Stomach (tissue), 8 donors: ENCODE measurements at regions not wholly inside any gene's neighbourhood (a gene's known extent, or its start where the extent isn't known, plus 50 kb on each side); places are given as distances from the start of the nearest gene placed in this dataset.

Experiments used
- DNase-seq, 2 donors: peaks; one replicate each; pipeline versions ENCODE4 v3.0.0 to v3.0.0-alpha.2; 2013 to 2019
- H3K27ac ChIP-seq, 5 donors: fragments of 200-600 bp in 4 of 5; sonication (generic) in 4 of 5; one replicate each; pipeline ENCODE4 v1.5.1; 2013 to 2019; ENCODE audit warnings: mild to moderate bottlenecking in 1 of 5, moderate library complexity in 1 of 5
- H3K27me3 ChIP-seq, 3 donors: fragments of 200-600 bp; sonication (generic); one replicate each; pipeline ENCODE4 v1.5.1; 2017 to 2019; ENCODE audit warnings: mixed run types in 1 of 3
- H3K36me3 ChIP-seq, 4 donors: fragments of 200-600 bp; sonication (generic); 1 replicate in 3 of 4; 2 replicates in 1 of 4; pipeline ENCODE4 v1.5.1; 2016 to 2019
- H3K4me1 ChIP-seq, 4 donors: fragments of 200-600 bp; sonication (generic); one replicate each; pipeline ENCODE4 v1.5.1; 2016 to 2019
- H3K4me3 ChIP-seq, 4 donors: fragments of 200-600 bp; sonication (generic) in 3 of 4; one replicate each; pipeline ENCODE4 v1.5.1; 2016 to 2019; ENCODE audit warnings: mild to moderate bottlenecking in 1 of 4
- H3K9me3 ChIP-seq, 4 donors: fragments of 200-600 bp; sonication (generic); one replicate each; pipeline ENCODE4 v1.5.1; 2016 to 2019
- CTCF ChIP-seq, 7 experiments: fragments of 450-650 bp in 4 of 7; fragments of 200-600 bp in 3 of 7; sonication (generic) in 3 of 7; IDR thresholded peaks; one replicate each; pipeline ENCODE4 v1.5.1; 2016 to 2019; ENCODE audit warnings: antibody characterized with exemption in 7 of 7, control low read depth in 2 of 7, mild to moderate bottlenecking in 1 of 7
- EP300 ChIP-seq: sonication (generic); formaldehyde crosslinking; IDR thresholded peaks from one replicate; pipeline ENCODE4 v1.6.1; 2017; ENCODE audit warnings: antibody characterized with exemption
- POLR2A ChIP-seq, 4 donors: fragments of 450-650 bp; IDR thresholded peaks; one replicate each; pipeline ENCODE4 v1.6.1; 2016; ENCODE audit warnings: antibody characterized with exemption in 4 of 4, control low read depth in 2 of 4, mild to moderate bottlenecking in 1 of 4, moderate library complexity in 1 of 4
- POLR2AphosphoS5 ChIP-seq, 3 donors: sonication (generic); formaldehyde crosslinking; IDR thresholded peaks; one replicate each; pipeline ENCODE4 v1.6.1; 2016; ENCODE audit warnings: antibody characterized with exemption in 3 of 3
- WGBS, 5 donors: extraction: QIAGEN DNeasy Blood & Tissue Kit in 3 of 5; methylation state at CpG; one replicate each; pipeline versions ENCODE4 v1.1.5 to v1.1.7; 2013 to 2018; 5-methylcytosine and 5-hydroxymethylcytosine counted together
- intact Hi-C: fragments of 100-400 bp; cut with DNase I; formaldehyde crosslinking; loops from one replicate; pipeline ENCODE4 v1.15.1; 2023; ENCODE audit warnings: low total_unique reads
- donor health status: healthy with polysubstance abuse.
- donor health status: Bipolar disorder and iron deficiency.
- donor health status: healthy.

- intact Hi-C loops: no loop called here
- no peak for TF ChIP-seq EP300
- TF ChIP-seq POLR2AphosphoS5 (IDR thresholded peaks at IDR 0.05): no peak
- no peak for TF ChIP-seq CTCF (IDR thresholded peaks at IDR 0.05)
- TF ChIP-seq POLR2A (IDR thresholded peaks at IDR 0.05): no peak
- H3K27ac ChIP-seq: no peak overlapping the region
- H3K9me3 ChIP-seq: peaks cover 0 to 14% (median 7%) of the 10 kb centered on the region in 4 donors
- 83 to 92% (median 90%) methylated on average over 5 to 6 of the region's 6 CpGs for WGBS, 5 donors
- DNase-seq: no peak
- no peak overlapping the region for H3K4me3 ChIP-seq
- H3K36me3 ChIP-seq: no peaks in the 10 kb centered on the region
- H3K27me3 ChIP-seq: no peaks in the 10 kb centered on the region
- no peaks in the 10 kb centered on the region for H3K4me1 ChIP-seq
Observed at GRCh38 chr3:96201463-96201862, 612.9 kb upstream of the EPHA6 start.

GRCh38 chr3:96202181-96202580 is 612.2 kb upstream of the EPHA6 start:
- Histone ChIP-seq H3K27ac (no peak overlapping the region), H3K9me3 (peaks cover 0 to 14% (median 7%) of the 10 kb centered on the region in 4 donors), H3K4me1 (no peaks in the 10 kb centered on the region), H3K27me3 (no peaks in the 10 kb centered on the region), H3K36me3 (no peaks in the 10 kb centered on the region), H3K4me3 (no peak overlapping the region)
- WGBS, 5 donors: 90 to 100% (median 97%) methylated on average over 1 of the region's 1 CpG
- intact Hi-C loops: no loop called here
- DNase-seq: no peak
- TF ChIP-seq POLR2AphosphoS5 (IDR thresholded peaks at IDR 0.05): no peak
- no peak for TF ChIP-seq CTCF (IDR thresholded peaks at IDR 0.05)
- no peak for TF ChIP-seq EP300
- no peak for TF ChIP-seq POLR2A (IDR thresholded peaks at IDR 0.05)

GRCh38 chr3:96209699-96210098 is 604.7 kb upstream of the EPHA6 start:
- Histone ChIP-seq H3K27ac (no peak overlapping the region), H3K9me3 (peaks cover 0 to 9% (median under 1%) of the 10 kb centered on the region in 4 donors), H3K4me1 (no peaks in the 10 kb centered on the region), H3K27me3 (no peaks in the 10 kb centered on the region), H3K4me3 (no peak overlapping the region), H3K36me3 (no peaks in the 10 kb centered on the region)
- TF ChIP-seq POLR2AphosphoS5 (IDR thresholded peaks at IDR 0.05): no peak
- TF ChIP-seq CTCF (IDR thresholded peaks at IDR 0.05): no peak
- TF ChIP-seq POLR2A (IDR thresholded peaks at IDR 0.05): no peak
- no peak for TF ChIP-seq EP300
- no peak for DNase-seq
- WGBS, 5 donors: 42 to 78% (median 69%) methylated on average over 1 of the region's 1 CpG
- intact Hi-C loops: no loop called here

- Histone ChIP-seq H3K27me3 (no peaks in the 10 kb centered on the region), H3K4me1 (no peaks in the 10 kb centered on the region), H3K36me3 (no peaks in the 10 kb centered on the region), H3K4me3 (no peak overlapping the region), H3K9me3 (peaks cover 0 to 5% (median 0%) of the 10 kb centered on the region in 4 donors), H3K27ac (no peak overlapping the region)
- intact Hi-C loops: no loop called here
- 93 to 97% (median 96%) methylated on average over 3 of the region's 3 CpGs for WGBS, 5 donors
- no peak for DNase-seq
- TF ChIP-seq EP300 (no peak), CTCF (IDR thresholded peaks at IDR 0.05) (no peak), POLR2A (IDR thresholded peaks at IDR 0.05) (no peak), POLR2AphosphoS5 (IDR thresholded peaks at IDR 0.05) (no peak)
Observed at GRCh38 chr3:96213393-96213792, 601.0 kb upstream of the EPHA6 start.
